IPS-NIHi11 (cell line): ENCODE measurements at regions not wholly inside any gene's neighbourhood (a gene's known extent, or its start where the extent isn't known, plus 50 kb on each side); places are given as distances from the start of the nearest gene placed in this dataset.

Experiments used
- DNase-seq: peaks from one replicate; pipeline ENCODE4 v3.0.0; 2012; ENCODE audit warnings: mixed read lengths, low spot score

GRCh38 chr6:43982084-43982625 is 145.1 kb downstream of the MRPL14 start:
- peak; percentile 1 for DNase-seq

GRCh38 chr6:43981363-43981990 is 145.8 kb downstream of the MRPL14 start:
- DNase-seq, result peak; percentile 4

GRCh38 chr6:43980004-43980795 is 147.1 kb downstream of the MRPL14 start:
- peak; percentile 4 for DNase-seq

GRCh38 chr6:43979525-43979924 is 147.7 kb downstream of the MRPL14 start:
- peak; percentile 1 for DNase-seq

GRCh38 chr6:43978473-43979346 is 148.5 kb downstream of the MRPL14 start:
- peak; percentile 6 for DNase-seq

- DNase-seq, result peak; percentile 7
Observed at GRCh38 chr6:43977404-43978111, 149.7 kb downstream of the MRPL14 start.

GRCh38 chr6:43976706-43977403 is 150.4 kb downstream of the MRPL14 start:
- DNase-seq, result no peak

GRCh38 chr6:43974643-43975230 is 152.5 kb downstream of the MRPL14 start:
- no peak for DNase-seq

GRCh38 chr6:43973357-43973756 is 153.9 kb downstream of the MRPL14 start:
- no peak for DNase-seq

- DNase-seq, result peak; percentile 3
Observed at GRCh38 chr6:43972913-43973300, 154.3 kb downstream of the MRPL14 start.

- DNase-seq, result no peak
Observed at GRCh38 chr6:43972179-43972912, 154.9 kb downstream of the MRPL14 start.

GRCh38 chr6:43971776-43972126 is 155.5 kb downstream of the MRPL14 start:
- DNase-seq, result no peak

- no peak for DNase-seq
Observed at GRCh38 chr6:43970913-43971775, 156.1 kb downstream of the MRPL14 start.

GRCh38 chr6:43970068-43970912 is 157.0 kb downstream of the MRPL14 start:
- DNase-seq, result no peak

GRCh38 chr6:43969158-43969981 is 157.9 kb downstream of the MRPL14 start:
- no peak for DNase-seq

GRCh38 chr6:43968110-43968965 is 158.9 kb downstream of the MRPL14 start:
- DNase-seq, result peak; percentile 59
